Mammary epithelial cell (primary cell): ENCODE measurements at regions not wholly inside any gene's neighbourhood (a gene's known extent, or its start where the extent isn't known, plus 50 kb on each side); places are given as distances from the start of the nearest gene placed in this dataset.

ENCODE experiments used
- EZH2 ChIP-seq: IDR thresholded peaks from 2 replicates; pipeline ENCODE4 v1.6.1; 2012; ENCODE audit warnings: low read length, inconsistent platforms, borderline replicate concordance
- TF ChIP-seq, protein P1 (sequence below), 2 donors: IDR thresholded peaks in 1 of 2; conservative IDR thresholded peaks in 1 of 2; 2 replicates each; pipeline ENCODE4 v1.5.1; 2011 to 2012; ENCODE audit warnings: inconsistent platforms in 2 of 2, low read length in 2 of 2, mild to moderate bottlenecking in 2 of 2, control low read depth in 1 of 2, low read depth in 1 of 2; ENCODE audit not compliant: insufficient read depth in 1 of 2; ENCODE audit errors: extremely low read depth in 1 of 2

GRCh38 chr21:25400427-25400826, 206.9 kb downstream of the MRPL39 start:
- TF ChIP-seq, protein P1, sequence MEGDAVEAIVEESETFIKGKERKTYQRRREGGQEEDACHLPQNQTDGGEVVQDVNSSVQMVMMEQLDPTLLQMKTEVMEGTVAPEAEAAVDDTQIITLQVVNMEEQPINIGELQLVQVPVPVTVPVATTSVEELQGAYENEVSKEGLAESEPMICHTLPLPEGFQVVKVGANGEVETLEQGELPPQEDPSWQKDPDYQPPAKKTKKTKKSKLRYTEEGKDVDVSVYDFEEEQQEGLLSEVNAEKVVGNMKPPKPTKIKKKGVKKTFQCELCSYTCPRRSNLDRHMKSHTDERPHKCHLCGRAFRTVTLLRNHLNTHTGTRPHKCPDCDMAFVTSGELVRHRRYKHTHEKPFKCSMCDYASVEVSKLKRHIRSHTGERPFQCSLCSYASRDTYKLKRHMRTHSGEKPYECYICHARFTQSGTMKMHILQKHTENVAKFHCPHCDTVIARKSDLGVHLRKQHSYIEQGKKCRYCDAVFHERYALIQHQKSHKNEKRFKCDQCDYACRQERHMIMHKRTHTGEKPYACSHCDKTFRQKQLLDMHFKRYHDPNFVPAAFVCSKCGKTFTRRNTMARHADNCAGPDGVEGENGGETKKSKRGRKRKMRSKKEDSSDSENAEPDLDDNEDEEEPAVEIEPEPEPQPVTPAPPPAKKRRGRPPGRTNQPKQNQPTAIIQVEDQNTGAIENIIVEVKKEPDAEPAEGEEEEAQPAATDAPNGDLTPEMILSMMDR (conservative IDR thresholded peaks at IDR 0.05 in 1 of 2, IDR thresholded peaks at IDR 0.05 in 1 of 2; ENCODE audit: extremely low read depth in 1 of 2, insufficient read depth in 1 of 2, low read depth in 1 of 2, low read length in 2 of 2), result no peak
- TF ChIP-seq EZH2, result no peak
